DND-41 (cell line): ENCODE measurements at regions not wholly inside any gene's neighbourhood (a gene's known extent, or its start where the extent isn't known, plus 50 kb on each side); places are given as distances from the start of the nearest gene placed in this dataset.

ENCODE experiments used
- CTCF ChIP-seq: IDR thresholded peaks from 2 replicates; pipeline ENCODE4 v1.5.1; 2012; ENCODE audit warnings: borderline replicate concordance, low read length, moderate library complexity, mild to moderate bottlenecking; ENCODE audit not compliant: poor library complexity, severe bottlenecking; ENCODE audit errors: extremely low read depth
- EZH2 ChIP-seq: IDR thresholded peaks from 3 replicates; pipeline ENCODE4 v1.6.1; 2012; ENCODE audit warnings: borderline replicate concordance, low read depth, mild to moderate bottlenecking, moderate library complexity, low read length, inconsistent platforms; ENCODE audit not compliant: severe bottlenecking

GRCh38 chr20:24138196-24138857 is 149.7 kb upstream of the GGTLC1 start:
- TF ChIP-seq CTCF (no peak), EZH2 (no peak)
